SKM-1 treated with dmso at 0.1 percent for 144 hours (cell line): ENCODE measurements at regions not wholly inside any gene's neighbourhood (a gene's known extent, or its start where the extent isn't known, plus 50 kb on each side); places are given as distances from the start of the nearest gene placed in this dataset.

Experiments used
- DNase-seq: peaks from one replicate; lab custom pipeline; 2025; ENCODE audit not compliant: unreplicated experiment; lab: John Stamatoyannopoulos, UW

DNA sequence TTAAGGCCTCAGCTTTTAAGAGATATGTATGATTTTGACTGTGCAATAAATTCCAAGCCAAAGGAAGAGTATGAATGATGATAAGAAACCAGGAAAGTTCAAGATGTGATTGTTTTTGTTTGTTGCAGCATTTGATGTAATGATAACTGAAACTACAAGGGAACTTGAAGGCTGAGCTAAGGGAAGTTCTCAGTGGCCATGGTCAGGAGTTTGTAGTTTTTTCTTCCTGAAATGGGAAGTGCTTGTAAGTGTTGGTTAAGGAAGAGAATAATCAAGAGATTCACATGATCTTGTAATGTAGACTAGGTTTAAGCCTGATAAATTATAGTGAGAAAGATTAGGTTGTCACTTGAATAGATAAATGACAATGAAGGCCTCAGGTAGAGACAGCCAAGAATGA lies 53.4 kb downstream of the PTCHD4 start:
- no peak for DNase-seq

DNA sequence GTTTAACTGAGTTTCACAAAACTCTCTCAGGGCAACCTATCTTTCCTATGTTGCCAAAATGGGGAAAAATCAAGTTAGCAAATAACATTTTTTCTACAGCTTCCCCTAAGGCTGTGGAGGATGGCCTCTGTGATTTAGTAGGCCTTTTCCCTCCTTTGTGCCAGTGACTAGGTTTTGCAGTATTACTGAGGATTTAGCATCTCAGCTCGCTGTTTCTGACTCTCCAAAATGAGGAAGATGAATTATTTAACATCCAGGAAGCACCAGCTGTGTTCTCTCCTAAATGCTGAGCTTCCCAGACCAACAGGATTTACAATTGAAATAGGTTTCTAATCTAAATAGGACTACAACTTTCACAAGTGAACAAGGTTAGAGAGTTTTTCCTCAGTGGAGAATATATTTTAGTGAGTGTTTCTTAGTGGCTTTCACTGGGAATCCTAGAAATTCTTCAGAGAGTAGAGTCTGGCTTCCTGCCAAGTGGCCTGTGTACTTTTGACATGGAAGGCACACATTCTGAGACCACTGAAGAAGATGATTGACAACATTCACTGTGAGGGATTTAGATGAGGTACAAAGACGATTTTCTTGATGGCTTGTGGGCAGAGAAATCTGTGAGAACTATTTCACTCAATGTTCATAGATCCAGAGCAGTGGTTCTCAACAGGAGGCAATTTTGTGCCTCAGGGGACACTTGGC lies 62.4 kb downstream of the PTCHD4 start:
- peak; percentile 33 for DNase-seq

DNA sequence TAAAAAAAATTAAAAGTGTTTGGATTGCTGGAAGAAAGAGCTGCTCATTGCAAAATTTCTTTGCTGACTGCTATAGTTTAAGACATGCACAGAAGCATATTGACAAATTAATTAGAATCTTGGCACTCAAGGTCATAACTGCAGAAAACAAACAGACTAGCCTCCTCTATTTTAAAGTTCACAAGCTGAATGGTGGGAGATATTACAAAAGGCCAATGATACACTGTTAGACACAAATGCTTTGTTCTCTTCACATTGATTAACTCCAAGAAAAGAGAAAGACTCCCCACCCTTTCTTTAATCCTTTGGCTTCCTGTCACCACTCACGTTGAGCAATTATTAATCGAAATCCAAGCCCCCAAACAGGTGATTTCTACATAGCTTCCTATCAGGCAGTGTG lies 69.1 kb downstream of the PTCHD4 start:
- no peak for DNase-seq

DNA sequence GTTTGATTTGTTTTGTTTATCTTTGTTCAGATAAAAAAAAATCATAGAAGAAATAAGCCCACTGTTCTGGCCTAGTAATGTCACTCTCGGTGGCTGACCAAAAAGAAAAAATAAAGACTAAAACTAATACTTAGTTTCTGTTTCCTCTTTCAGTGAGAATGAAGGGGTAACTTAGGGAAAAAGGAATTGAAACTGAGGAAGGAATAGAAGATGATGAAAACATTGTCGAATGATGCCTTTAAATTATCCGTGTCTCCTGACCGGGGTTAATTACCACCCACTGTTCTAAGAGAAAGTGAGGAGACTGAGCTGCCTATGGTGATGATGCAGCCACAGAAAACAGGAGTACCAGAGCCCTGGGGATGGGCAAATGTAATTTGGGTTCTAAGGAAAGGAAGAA lies 73.1 kb downstream of the PTCHD4 start:
- DNase-seq: peak; percentile 31

DNA sequence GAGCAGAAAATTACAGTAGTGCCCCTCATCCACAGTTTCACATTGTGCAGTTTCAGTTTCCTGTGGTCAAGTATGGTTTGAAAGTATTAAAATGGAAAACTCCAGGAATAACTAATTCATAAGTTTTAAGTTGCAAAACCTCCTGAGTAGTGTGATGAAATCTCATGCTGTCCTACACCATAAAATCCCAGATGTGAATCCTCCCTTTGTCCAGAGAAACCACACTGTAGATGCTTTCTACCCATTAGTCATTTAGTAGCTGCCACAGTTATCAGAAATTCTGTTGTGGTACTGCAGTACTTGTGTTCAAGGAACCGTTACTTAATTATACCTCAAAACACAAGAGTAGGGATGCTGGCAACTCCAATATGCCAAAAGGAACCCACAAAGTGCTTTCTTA lies 74.7 kb downstream of the PTCHD4 start:
- DNase-seq: no peak

DNA sequence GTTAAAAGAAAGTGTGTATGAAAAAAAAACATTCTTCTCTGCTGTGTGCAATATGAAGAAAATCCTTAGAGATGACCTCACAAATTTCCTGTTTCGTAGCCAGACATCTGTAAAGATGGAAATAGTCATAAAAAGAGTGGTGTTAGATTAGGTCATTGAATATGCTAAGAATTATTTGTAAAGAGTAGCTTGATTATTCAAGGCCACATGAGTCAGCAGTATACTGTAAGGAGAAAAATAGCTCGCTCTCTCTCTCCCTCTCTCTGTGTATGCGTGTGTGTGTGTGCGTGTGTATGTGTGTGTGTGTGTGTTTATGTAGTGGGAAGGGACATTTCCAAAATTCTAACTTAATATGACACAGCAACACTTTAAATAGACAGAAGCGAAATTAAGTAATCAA lies 78.8 kb downstream of the PTCHD4 start:
- no peak for DNase-seq

DNA sequence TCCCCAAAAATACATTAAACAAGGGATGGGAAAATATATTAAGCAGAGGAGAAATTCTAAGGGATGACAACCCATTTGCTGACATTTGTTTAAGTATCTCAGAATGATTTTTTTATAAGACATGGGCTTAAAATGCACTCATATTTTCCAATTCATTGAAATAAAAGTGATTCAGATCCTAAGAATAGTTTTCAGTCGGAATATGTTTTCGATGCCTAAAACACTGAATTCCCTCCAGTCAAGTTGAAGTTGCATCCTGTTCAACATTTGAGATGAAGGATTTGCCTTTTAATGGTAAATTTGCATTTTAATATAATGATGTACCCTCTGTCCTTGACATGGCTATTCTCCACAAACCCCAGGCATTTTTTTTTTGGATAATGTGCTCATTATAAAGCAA lies 79.3 kb downstream of the PTCHD4 start:
- DNase-seq: no peak

DNA sequence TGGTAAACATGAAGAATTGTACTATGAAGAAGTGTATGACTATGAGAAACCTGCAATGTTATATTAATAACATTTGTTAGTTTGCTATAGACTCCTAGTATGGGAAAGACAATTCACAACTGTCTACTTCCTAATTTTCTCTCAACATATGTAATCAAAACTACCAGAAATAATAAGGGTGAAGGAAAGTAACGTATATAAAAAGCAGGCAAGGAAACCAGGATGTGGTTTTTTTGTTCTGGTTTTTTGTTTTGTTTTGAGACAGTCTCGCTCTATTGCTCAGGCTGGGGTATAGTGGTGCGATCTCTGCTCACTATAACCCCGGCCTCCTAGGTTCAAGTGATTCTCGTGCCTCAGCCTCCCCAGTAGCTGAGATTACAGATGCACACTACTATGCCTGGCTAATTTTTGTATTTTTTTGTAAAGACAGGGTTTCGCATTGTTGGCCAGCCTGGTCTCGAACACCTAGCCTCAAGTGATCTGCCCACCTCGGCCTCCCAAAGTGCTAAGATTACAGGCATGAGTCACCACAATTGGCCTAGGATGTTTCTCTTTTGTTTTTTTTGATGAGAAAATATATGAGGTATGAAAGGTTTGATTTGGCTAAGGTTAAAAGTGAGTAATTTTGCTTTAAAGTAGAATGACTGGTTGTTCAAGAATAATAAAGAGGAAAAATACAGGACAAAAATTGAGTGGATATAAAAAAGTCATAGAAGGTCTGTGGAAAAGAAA lies 83.1 kb downstream of the PTCHD4 start:
- DNase-seq: no peak

DNA sequence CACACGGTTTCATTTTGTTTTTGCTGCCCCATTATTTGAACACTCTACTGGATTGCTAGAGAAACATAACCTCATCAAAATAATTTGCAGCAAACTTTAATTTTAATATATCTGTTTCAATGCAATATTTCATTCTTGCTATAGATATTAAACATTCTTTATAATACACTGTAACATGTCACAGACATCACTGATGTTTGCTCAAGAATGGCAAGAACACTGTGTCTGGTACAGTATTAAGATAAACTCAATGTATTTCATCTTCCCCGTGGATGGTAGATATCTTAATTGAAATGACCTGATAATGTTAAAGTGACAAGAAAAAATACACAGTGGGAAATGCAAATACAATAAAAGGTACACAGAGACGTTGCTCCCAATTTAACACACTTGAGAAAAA lies 86.0 kb downstream of the PTCHD4 start:
- DNase-seq: no peak

DNA sequence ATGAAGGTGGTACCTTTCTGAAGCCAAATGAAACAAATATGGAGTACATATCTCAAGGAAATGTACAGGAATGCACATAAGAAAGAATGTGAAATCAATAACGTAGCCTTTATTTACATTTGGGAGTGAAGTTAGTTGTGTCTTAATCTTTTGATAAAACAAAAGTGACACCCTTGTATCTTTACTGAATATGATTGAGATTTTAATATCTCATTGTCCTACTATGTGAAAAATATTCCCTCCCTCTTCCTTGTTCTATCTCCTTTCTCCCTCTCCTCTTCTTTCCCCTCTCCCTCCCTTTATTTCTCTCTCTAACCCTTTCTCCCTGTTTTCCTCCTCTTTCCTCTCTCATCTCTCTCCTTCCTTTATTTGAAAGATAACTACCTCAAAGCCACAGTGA lies 89.1 kb downstream of the PTCHD4 start:
- DNase-seq: no peak

DNA sequence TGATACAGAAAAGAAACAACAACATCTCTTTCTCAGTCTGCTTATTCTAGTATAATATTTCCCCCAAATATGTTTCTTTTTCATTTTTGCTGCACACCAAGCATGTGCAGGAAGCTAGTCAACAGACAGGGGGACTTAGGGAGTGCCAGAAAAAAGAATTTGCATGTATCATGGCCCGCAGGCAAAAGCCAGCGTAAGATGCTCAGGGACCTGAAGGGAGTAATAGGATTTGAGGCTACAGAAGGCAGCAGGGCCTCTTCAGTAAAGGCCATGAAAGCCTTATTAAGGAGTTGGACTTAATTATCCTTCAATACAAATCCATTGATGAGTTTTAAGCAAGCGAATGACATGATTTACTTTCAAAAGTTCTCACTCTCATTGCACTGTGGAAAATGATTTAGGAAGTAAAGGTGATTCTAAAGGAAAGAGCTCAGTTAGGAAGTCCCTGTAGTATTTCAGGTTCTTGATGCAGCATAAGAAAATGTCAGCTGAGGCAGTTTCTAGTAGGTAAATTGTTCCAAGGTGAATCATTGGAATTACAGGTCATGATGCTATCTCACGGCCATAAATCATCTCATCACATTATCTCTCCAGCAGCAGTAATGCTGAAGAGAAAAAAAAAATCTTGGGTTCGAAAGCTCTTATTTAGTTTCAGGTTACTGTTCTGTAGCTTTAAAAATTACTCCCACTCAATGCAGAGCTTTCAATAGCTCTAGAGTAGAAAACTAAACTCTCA lies 94.8 kb downstream of the PTCHD4 start:
- no peak for DNase-seq

DNA sequence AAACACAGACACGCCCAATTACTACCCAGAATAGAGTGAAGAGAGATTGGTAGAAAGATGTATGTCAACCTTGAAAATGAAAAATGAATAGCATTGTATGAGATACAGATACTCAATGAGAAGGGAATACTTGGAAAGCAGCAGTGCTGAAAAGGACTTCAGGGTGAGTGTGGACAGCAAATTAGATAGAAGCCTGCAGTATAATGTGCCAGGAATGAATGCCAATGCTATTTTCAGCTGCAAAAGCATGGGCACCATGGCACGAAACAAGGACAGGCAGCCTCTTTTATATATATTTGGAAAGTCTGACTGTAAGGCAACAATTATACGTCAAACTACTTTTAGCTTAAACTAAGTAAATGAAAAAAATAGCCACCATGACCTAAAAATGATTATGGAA lies 118.2 kb downstream of the PTCHD4 start:
- DNase-seq: no peak

DNA sequence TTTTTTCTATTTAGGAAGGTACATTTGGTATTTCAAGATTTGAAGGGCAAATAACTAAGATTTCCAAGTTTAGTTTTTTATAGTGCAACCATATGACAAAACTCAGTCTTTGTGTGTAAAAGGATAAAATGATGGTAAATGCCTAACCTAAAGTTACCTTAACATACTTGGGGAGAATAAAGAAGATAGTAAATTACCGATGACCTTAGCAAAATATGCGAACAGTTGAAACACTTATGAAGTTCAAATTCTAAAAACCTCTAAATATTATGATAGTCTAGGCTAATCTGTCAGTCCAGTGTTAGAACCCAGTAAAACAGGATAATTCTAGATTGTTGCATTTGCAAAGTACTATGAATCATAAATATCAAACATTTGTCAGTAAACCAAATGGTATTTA lies 127.5 kb downstream of the PTCHD4 start:
- no peak for DNase-seq

DNA sequence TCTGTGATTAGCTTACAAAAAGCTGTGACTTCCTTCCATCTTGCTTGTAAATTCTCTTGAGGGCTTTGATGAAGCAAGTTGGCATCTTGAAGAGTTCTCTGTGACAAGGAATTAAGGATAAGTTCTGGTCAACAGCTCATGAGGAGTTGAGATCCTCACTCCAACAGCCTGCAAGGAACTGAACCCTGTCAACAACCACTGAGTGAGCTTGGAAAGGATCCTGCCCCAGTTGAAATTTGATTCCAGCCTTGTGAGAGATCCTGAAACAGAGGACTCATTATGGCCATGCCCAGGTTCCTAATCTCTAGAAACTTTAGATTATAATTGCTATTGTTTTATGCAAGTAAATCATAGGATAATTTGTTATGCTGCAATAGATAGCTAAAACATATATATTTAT lies 133.7 kb downstream of the PTCHD4 start:
- DNase-seq: no peak

DNA sequence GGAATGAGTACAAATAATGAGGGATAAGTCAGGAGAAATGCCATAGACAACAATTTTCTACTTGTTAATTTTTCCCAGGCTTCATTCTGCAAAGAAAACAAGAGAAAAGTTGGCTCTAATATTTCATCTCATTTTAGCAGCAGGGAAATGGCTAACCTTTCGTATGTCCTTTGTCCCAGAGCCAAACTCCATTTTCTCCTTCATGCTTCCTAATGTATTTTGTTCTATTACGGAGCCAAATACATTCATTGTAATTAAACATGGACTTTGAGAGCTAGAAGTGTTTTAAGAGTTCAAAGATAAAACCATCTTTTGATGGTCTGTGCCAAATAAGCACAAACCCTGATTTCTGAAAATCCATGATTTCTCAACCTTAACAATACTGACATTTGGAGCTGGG lies 136.9 kb downstream of the PTCHD4 start:
- no peak for DNase-seq

DNA sequence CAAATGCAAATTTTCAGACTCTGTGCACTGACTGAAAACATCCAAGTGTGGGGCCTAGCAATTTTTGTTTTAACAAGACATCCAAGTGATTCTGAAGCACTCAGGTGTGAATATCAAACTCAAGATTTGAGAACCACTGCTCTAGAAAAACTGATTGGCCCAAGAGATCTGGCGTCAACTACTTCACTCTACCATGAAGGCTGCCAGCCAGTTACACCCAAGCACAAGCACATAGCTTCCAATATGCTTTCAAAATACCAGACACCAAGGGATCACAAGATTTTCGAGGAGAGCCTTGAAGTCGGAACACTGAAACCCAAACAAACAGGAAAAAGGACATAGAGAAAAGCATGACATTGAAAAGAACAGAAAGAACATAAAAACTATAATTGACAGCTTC lies 140.2 kb downstream of the PTCHD4 start:
- no peak for DNase-seq

DNA sequence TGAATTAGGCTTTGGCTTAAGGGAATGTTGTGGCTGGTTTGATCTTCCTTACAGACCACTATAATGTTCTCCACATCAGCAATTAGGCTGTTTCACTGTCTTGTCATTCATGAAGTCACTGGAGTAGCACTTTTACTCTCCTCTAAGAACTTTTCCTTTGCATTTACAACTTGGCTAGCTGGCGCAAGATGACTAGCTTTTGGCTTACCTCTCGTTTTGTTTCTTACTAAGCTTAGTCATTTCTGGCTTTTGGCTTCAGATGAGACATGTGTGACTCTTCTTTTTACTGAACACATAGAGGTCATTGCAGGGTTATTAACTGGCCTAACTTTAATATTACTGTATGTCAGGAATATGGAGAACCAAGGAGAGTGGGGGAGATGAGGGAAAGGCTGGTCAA lies 143.2 kb downstream of the PTCHD4 start:
- DNase-seq: no peak

DNA sequence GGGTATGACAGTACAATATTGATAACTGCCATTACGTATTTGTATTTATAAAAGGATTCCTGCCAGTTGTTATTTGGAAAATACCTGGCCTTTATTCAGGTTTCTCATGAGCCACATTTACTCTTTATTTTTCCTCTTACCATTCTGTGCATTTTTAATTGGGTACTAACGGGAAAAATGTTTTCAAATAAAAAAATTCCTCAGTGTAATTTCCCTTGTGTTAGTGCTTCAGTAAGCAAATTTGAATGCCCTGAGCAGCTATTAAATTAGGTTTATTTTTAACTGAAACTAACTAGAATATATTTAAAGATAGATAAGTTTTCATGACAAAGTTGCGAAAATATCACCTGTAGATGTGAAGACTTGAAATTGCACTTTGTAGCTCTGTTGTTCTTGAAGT lies 146.0 kb downstream of the PTCHD4 start:
- DNase-seq: no peak

DNA sequence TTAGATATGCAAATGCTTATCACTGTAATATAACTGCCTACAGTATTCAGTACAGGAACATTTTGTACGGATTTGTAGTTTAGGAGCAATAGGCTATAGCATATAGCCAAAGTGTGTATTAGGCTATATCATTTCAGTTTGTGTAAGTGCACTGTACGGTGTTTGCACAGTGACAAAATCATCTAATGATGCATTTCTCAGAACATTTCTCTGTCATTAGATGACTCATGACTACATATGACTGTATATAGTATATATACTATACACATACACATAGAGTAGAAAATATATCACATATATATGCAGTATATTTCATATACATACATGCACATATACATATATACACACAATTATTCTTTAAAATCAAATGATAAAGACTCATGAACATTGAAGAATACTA lies 158.4 kb downstream of the PTCHD4 start:
- no peak for DNase-seq

DNA sequence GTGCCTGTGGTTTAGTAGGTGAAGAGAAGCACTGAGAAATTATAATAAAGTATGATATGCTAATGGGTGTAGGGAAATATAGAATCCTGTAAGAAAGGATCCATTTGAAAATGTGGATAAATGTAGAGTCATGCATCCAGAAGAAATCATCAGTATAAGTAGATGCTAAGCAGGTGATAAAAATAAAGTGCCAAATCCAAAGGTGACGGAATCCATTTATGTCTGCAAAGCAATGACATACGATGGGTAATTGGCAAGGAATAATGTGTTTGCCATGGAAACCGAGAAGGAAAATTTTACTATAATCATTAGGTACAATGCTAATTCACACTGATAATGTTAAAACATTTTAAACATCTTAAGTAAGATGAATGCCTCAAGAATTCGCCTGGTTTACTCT lies 163.0 kb downstream of the OPN5 start:
- DNase-seq: no peak

DNA sequence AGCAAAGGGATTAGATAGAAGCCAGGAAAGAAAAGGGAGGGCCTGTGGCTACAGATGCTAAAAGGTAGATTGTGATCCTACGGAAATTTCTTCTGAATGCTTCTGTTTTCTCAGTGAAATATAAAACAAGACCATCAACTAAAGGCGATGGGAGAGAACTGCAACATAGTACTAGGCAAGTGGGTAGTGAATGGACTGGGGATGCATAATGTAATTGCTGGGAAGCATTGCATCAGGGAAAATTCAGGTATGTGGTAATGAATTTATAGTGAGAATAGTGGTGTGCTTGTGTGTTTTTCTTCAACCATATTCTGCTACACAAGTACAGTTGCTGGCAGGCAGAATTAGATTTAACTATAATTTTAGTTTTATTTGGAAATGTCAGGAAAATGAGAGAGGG lies 156.6 kb downstream of the OPN5 start:
- DNase-seq: no peak

DNA sequence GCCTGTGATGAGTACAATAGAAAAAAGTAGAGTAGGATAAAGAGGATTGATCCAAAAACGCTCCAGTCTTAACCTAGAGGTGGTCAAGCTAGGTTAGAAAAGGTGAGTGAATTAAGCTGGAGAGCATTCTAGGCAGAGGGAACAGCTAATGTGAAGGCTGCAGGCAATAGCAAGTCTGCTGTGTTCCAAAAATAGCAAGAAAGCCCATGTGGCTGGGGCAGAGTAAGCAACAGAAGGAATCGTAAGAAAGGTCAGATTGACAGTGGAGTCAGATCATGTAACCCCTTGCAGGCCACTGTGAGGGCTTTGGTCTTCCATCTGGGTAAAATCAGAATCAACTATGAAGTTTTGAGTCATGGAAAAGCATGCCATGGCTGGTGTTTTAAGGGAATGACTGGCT lies 155.0 kb downstream of the OPN5 start:
- DNase-seq: no peak
